ENCODE measurements at regions not wholly inside any gene's neighbourhood (a gene's known extent, or its start where the extent isn't known, plus 50 kb on each side); places are given as distances from the start of the nearest gene placed in this dataset.

GRCh38 chr4:79662651-79663050, 254.6 kb upstream of the GK2 start:
- TF ChIP-seq CTCF (IDR thresholded peaks at IDR 0.05; ENCODE audit: low read length) (no peak), EZH2 (IDR thresholded peaks at IDR 0.05; ENCODE audit: borderline replicate concordance, low read length) (no peak)
